ENCODE measurements at regions not wholly inside any gene's neighbourhood (a gene's known extent, or its start where the extent isn't known, plus 50 kb on each side); places are given as distances from the start of the nearest gene placed in this dataset.

DNA sequence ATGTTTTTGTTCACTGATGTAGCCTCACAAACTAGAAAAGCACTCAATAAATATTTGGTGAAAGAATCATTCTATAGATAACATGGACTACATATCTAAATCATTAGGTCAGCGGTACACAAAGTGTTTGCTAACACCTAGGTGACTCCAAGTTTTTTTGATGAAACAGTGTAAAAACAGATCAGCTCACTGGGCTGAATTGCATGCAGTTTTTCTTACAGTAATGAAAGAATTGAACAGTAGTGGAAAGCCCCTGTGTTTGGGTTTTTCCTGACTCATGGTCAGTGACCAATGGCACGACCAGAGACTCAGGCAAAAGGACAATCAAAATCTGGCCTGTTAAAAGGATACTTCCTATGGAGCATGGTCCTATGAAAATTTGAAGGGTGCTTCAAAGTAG, 384.3 kb upstream of the EPHA6 start:
- Mint-ChIP-seq H3K4me1 (no peaks in the 10 kb centered on the region), H3K9me3 (no peaks in the 10 kb centered on the region), H3K4me3 (no peak overlapping the region), H3K27me3 (ENCODE audit: low read depth, poor library complexity) (peaks cover 3% of the 10 kb centered on the region), H3K36me3 (ENCODE audit: low read depth) (no peaks in the 10 kb centered on the region), H3K27ac (no peak overlapping the region)
- TF ChIP-seq, protein P1, sequence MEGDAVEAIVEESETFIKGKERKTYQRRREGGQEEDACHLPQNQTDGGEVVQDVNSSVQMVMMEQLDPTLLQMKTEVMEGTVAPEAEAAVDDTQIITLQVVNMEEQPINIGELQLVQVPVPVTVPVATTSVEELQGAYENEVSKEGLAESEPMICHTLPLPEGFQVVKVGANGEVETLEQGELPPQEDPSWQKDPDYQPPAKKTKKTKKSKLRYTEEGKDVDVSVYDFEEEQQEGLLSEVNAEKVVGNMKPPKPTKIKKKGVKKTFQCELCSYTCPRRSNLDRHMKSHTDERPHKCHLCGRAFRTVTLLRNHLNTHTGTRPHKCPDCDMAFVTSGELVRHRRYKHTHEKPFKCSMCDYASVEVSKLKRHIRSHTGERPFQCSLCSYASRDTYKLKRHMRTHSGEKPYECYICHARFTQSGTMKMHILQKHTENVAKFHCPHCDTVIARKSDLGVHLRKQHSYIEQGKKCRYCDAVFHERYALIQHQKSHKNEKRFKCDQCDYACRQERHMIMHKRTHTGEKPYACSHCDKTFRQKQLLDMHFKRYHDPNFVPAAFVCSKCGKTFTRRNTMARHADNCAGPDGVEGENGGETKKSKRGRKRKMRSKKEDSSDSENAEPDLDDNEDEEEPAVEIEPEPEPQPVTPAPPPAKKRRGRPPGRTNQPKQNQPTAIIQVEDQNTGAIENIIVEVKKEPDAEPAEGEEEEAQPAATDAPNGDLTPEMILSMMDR (IDR thresholded peaks at IDR 0.05), result no peak
- DNase-seq, result no peak

GRCh38 chr3:96434651-96435050, 379.7 kb upstream of the EPHA6 start:
- peaks cover 3% of the 10 kb centered on the region for H3K27me3 Mint-ChIP-seq (ENCODE audit: low read depth, poor library complexity)
- no peaks in the 10 kb centered on the region for H3K36me3 Mint-ChIP-seq (ENCODE audit: low read depth)
- H3K27ac Mint-ChIP-seq, result no peak overlapping the region
- no peak for DNase-seq
- no peaks in the 10 kb centered on the region for H3K4me1 Mint-ChIP-seq
- no peak overlapping the region for H3K4me3 Mint-ChIP-seq
- H3K9me3 Mint-ChIP-seq, result no peaks in the 10 kb centered on the region
- TF ChIP-seq, protein P1 (IDR thresholded peaks at IDR 0.05), result no peak

- no peaks in the 10 kb centered on the region for H3K27me3 Mint-ChIP-seq (ENCODE audit: low read depth, poor library complexity)
- H3K27ac Mint-ChIP-seq, result no peak overlapping the region
- TF ChIP-seq, protein P1 (IDR thresholded peaks at IDR 0.05), result no peak
- H3K9me3 Mint-ChIP-seq, result no peaks in the 10 kb centered on the region
- no peak overlapping the region for H3K4me3 Mint-ChIP-seq
- H3K36me3 Mint-ChIP-seq (ENCODE audit: low read depth), result no peaks in the 10 kb centered on the region
- no peak for DNase-seq
- no peaks in the 10 kb centered on the region for H3K4me1 Mint-ChIP-seq
Measured at GRCh38 chr3:96449346-96449745, 365.0 kb upstream of the EPHA6 start.

- no peak overlapping the region for H3K27ac Mint-ChIP-seq
- TF ChIP-seq, protein P1 (IDR thresholded peaks at IDR 0.05), result no peak
- H3K9me3 Mint-ChIP-seq, result no peaks in the 10 kb centered on the region
- no peaks in the 10 kb centered on the region for H3K27me3 Mint-ChIP-seq (ENCODE audit: low read depth, poor library complexity)
- no peaks in the 10 kb centered on the region for H3K4me1 Mint-ChIP-seq
- H3K36me3 Mint-ChIP-seq (ENCODE audit: low read depth), result no peaks in the 10 kb centered on the region
- H3K4me3 Mint-ChIP-seq, result no peak overlapping the region
- DNase-seq, result no peak
Measured at GRCh38 chr3:96449803-96450202, 364.6 kb upstream of the EPHA6 start.

GRCh38 chr3:96450699-96451098, 363.7 kb upstream of the EPHA6 start:
- Mint-ChIP-seq H3K4me1 (no peaks in the 10 kb centered on the region), H3K9me3 (no peaks in the 10 kb centered on the region), H3K36me3 (ENCODE audit: low read depth) (no peaks in the 10 kb centered on the region), H3K27me3 (ENCODE audit: low read depth, poor library complexity) (no peaks in the 10 kb centered on the region), H3K27ac (no peak overlapping the region), H3K4me3 (no peak overlapping the region)
- TF ChIP-seq, protein P1 (IDR thresholded peaks at IDR 0.05), result no peak
- DNase-seq, result no peak

GRCh38 chr3:96465521-96465920, 348.9 kb upstream of the EPHA6 start:
- no peaks in the 10 kb centered on the region for H3K36me3 Mint-ChIP-seq (ENCODE audit: low read depth)
- no peaks in the 10 kb centered on the region for H3K4me1 Mint-ChIP-seq
- DNase-seq, result no peak
- TF ChIP-seq, protein P1 (IDR thresholded peaks at IDR 0.05), result no peak
- no peak overlapping the region for H3K4me3 Mint-ChIP-seq
- H3K27me3 Mint-ChIP-seq (ENCODE audit: low read depth, poor library complexity), result peaks cover 1% of the 10 kb centered on the region
- H3K27ac Mint-ChIP-seq, result no peak overlapping the region
- H3K9me3 Mint-ChIP-seq, result no peaks in the 10 kb centered on the region
